ENCODE measurements at regions not wholly inside any gene's neighbourhood (a gene's known extent, or its start where the extent isn't known, plus 50 kb on each side); places are given as distances from the start of the nearest gene placed in this dataset.

DNA sequence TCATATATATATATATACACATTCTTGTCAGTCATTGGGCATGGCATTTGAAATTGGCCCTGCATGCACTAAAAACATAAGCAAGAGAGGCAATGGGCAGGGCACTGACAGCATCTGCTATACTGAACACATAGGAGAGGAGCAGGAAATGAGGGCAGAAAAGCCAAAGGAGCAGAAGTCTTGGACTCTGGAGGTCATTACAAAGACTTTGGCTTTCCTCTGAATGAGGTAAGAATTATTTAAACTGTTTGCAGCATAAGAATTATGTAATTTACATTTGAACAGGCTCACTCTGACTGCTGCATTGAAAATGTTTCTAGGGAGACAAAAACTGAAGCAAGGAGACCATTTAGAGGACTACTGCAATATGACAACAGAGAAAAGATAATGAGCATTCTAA lies 396.5 kb downstream of the PRDM5 start:
- no peak for DNase-seq (ENCODE audit: low read depth, low spot score)

DNA sequence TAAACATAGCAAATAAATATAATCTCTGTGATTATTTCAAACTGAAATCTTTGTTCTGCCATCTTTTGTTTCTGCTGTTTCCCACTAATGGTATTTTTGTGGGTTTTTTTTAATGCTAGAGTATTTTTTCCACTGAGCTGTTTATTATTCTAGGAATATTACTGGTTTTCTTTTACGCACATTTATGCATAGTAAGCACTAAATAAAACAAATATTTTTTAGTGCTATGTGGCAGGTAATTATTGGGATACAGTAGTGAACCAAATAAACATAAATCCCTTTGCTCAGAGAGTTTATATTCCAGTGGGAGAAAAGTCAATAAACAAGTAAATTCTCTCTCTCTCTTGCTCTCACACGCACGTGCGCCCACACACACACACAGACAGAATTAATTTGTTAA lies 397.4 kb downstream of the PRDM5 start:
- no peak for DNase-seq (ENCODE audit: low read depth, low spot score)

DNA sequence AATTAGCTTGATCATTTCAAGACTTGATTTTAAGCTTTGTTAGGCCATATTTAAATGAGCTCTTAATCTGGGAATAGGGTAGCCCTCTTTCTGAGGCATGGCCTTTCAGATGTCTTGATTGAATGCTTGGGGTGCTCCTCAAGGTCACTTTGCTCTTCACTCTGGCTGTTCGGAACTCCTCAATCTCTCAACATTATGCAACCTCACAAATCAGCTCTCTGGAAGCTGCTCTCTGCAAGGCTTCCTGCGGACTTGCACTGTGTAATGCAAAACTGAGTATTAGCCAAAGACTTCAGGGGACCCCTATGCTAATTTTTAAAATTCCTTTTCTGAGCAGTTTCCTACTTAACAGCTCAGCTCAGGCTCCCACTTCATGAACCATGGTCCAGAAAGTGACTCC lies 398.3 kb downstream of the PRDM5 start:
- DNase-seq (ENCODE audit: low read depth, low spot score): peak; percentile 67

DNA sequence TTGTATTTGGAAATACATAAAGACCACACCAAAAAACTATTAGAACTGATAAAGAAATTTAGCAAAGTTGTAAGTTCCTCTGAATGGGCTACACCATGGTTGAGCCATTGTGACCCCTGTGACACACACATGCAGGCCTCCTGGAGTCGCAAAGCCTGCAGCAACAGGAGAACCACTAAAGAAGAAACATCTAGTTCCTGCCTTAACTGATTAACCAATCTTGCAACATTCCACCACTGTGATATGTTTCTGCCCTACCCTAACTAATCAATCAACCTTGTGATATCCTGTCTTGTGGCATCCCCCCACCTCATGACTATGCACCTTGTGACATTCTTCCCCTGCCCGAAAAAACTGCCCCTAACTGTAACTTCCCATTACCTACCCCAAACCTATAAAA lies 401.8 kb downstream of the PRDM5 start:
- DNase-seq (ENCODE audit: low read depth, low spot score): no peak

DNA sequence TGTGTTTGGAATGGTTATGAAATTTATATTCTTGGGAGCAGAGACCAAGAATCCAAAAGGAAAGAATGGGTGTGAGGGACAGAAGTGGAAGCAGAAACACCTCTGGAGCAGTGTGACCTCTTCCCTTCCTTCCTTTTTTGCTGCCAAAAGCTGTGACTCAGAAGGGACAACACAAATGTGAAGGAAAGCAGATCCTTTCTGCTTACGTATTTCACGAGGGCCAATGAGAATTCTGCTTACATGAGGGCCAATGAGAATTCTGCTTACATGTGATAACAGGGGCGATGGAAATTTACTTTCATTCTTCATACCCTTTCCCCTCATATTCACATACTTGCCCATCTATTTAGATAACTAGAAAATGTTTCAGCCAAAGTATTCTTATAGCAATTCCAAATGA lies 404.6 kb downstream of the PRDM5 start:
- peak; percentile 17 for DNase-seq (ENCODE audit: low read depth, low spot score)

DNA sequence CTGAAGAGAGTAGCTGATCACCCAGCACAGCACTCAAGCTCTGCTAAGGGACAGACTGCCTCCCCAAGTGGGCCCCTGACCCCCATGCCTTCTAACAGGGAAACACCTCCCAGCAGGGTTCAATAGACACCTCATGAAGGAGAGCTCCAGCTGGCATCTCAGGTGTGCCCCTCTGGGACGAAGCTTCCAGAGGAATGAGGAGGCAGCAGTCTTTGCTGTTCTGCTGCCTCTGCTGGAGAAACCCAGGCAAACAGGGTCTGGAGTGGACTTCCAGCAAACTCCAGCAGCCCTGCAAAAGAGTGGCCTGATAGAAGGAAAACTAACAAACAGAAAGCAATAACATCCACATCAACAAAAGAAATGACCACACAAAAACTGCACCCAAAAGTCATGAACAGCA lies 412.8 kb downstream of the PRDM5 start:
- DNase-seq (ENCODE audit: low read depth, low spot score): no peak

DNA sequence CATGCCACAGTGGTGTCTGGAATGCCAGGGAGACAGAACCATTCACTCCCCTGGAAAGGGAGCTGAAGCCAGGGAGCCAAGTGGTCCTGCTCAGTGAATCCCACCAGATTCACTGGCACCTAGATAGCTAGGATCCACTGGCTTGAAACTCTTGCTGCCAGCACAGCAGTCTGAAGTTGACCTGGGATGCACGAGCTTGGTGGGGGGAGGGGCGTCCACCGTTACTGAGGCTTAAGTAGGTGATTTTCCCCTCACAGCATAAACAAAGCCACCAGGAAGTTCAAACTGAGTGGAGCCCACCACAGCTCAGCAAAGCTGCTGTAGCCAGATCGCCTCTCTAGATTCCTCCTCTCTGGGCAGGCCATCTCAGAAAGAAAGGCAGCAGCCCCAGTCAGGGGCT lies 413.3 kb downstream of the PRDM5 start:
- DNase-seq (ENCODE audit: low read depth, low spot score): no peak

DNA sequence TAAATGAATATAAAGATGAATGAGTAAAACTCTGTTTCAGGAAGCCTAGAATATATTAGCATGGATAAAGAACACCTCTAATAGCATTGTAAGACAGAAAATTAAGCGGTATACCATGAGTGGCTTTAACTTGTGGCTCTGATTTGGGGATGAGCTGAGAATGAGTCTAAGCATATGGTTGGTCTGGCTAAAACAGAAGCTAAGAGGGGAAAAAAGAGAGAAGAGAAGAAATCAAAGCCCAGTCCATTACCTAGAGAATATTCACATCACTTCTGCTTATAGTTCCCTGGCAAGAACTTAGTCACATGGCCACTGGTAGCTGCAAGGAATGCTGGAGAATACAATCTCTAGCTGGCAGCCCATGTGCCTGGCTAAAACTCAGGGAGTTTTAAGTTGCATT lies 414.5 kb downstream of the PRDM5 start:
- DNase-seq (ENCODE audit: low read depth, low spot score): no peak

DNA sequence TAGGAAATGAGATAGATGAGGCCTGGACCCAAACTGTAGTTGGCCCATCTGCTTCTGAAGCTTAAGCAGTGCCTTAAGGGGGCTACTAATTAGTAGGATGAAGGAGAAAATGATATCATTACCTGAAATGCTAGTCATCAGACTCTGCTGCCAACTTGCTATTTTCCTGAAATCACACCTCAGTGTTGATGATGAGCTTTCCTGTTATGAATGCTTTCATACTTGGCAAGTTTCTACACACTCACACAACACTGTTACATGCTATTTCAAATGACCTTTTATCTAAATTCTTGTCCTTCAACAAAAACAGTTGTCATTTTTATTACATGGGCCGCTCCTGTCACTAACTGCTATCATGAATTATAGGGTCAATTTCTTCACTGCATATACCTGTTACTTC lies 416.0 kb downstream of the PRDM5 start:
- no peak for DNase-seq (ENCODE audit: low read depth, low spot score)

DNA sequence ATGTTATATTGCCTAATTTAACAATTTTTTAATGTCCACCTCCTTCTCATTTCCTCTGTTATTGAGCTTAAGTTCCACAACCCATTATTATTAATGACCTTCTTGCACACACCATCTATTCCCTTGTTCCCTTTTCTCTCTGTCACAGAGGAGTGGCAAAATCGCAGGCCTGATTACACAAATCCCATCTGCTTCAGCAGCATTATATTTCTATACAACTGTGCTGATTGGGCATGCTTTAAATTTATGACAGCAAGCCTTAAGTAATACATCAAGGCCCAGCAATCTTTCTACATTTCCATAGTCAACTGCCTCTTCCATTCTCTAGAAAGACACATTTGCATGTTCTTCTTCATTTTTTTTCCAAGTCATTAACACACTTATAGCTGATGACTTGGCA lies 423.8 kb downstream of the PRDM5 start:
- DNase-seq (ENCODE audit: low read depth, low spot score): no peak

DNA sequence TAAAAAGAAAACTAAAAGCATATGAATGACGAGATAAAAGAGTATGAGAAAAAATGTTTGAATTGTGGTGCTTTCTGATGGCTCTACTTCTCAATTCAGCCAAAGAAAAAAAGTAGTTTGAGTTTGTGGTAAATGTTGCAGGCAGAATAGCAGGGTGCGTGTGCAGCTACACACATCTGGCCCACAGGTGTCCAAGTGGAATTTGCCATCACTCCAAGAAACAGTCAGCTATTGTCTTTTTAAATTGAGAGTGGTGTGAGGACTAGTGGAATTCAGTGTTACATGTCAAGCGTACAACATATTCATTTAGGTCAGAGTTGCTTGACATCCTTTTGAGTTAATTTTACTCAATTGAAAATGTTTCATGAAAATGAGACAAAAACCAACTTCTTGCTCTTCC lies 424.8 kb upstream of the MAD2L1 start:
- DNase-seq (ENCODE audit: low read depth, low spot score): no peak

DNA sequence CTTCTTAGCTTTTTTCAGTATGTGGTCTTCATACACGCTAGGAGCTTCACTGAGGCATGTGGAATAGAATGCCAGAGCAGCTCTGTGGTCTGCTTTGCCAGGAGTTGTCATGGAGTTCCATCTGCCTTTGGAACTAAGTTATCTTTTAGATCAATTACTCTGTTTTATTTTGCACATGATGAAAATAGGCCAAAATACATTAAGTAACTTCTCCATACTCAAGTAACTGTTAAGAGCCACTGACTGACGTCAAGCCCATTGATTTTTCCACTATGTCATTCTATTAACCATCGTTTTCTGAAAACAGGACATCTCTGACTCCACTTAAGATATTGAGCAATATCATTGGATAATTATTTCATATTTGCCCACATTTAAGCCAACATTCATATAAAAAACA lies 415.1 kb upstream of the MAD2L1 start:
- DNase-seq (ENCODE audit: low read depth, low spot score): no peak

DNA sequence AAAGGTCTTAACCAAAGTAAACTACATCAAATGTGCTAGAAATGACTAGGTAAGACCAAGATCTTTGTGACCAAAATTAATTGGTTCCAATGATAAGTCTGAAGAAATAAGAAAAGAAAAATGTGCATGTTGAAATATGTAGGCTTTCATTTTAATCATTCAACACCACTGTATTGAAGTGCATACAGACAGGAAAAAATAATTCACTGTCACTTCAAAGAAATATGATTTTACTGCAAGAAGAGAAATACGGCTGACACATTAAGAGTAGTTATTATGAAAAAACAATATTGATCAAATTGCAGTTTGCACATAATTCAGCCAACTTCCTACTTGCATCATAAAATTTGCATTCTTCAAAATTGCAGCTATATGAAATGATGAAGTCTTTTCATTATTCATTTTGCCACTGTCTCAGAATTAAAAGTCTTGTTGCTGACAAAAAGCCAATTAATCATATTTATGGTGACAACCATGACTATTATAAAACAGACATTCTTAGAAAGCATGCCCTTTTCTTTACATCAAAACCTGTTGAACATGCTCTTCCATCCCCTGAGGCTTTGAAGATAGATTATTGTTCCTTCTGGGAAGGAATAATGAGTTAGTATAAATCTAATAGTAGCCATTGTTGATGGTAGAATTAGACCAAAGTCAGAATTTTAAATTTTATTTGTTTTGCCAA lies 405.9 kb upstream of the MAD2L1 start:
- DNase-seq (ENCODE audit: low read depth, low spot score): no peak

DNA sequence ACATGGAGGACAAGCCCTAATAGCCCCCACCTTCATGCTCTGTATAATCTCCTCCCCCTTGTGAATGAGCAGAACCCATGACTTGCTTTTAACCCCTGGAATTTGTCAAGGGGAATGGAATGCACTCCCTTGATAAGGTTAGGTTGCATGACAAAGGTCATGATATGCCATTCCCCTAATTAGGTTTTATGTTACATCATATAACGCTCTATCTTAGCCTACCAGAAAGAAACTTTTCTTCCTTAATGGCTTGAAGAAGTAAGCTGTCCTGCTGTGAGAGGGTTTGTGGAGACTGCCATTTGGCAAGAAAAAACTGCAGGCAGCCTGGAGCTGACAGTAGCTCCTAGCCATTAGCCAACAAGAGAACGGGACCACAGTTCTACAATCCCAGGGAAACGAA lies 399.8 kb upstream of the MAD2L1 start:
- peak; percentile 78 for DNase-seq (ENCODE audit: low read depth, low spot score)

DNA sequence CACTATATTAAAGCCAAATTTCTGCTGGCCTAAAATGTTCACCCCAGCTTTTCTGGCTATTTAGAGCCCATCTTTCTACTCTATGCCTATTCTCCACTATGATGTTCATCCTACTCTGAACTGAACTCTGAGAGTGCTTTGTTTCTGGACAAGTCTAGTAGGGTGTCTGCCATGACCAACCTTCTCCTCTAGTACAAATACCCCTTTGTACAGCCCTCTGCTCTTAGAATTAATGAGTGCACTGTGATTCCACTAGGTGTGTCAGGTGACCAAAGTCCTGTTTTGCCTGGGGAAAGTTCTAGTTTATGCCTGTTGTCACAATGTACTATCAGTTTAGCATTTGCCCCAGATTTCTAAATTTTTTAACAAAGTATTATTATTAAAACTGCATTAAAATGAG lies 388.1 kb upstream of the MAD2L1 start:
- no peak for DNase-seq (ENCODE audit: low read depth, low spot score)

DNA sequence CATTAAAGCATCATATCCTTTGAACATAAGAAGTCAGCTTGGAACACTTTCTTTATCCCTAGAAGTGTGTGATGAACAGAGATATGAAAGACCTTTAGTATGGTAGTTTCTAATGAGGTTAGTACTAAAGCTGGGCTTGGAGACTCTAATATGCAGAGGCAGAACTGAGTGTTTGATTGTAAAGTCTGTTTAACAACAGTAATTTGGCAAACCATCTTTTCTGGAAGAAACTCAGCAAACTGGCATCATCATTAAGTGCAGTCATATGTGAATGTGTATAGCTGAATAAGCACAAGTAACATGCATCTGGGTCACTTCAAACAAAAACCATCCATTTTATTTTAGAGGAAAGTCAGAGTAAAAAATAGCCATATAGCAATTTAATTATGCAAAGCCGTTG lies 385.9 kb upstream of the MAD2L1 start:
- no peak for DNase-seq (ENCODE audit: low read depth, low spot score)

DNA sequence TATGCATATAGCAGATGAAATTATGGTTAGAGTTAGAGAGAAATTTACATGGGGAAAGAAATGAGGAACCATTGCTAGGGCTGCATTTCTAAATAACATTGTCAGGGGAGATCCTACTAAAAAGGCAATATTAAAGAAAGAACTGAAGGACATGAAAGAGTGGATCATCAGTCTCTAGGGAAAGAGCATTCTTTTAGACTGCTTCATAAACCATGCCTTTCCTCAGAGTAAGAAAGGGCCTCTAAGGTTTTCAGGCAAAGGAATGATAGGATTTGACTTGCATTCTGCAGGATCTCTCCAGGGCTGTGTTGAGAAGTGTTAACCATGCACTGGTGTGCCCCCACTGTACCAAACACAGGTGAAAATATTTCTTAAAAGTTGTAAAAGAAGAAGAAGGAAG lies 385.4 kb upstream of the MAD2L1 start:
- no peak for DNase-seq (ENCODE audit: low read depth, low spot score)

DNA sequence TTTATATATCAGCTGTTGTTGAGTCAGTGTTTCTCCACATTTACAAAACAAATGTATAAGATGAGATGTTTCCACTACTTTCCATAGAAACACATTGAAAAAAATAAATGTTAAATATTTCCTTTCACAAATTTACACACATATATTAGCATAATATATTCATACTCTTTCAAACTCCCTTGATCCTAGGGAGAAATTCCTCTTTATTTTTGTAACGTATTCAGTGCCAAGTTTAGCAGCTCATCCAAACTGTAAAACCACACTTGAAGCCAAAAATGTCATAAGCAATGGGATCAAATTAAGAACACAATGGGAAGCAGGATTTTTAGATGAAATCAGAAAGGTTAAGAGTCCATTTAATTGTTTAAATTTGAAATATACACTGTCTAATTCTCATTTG lies 381.1 kb upstream of the MAD2L1 start:
- no peak for DNase-seq (ENCODE audit: low read depth, low spot score)

DNA sequence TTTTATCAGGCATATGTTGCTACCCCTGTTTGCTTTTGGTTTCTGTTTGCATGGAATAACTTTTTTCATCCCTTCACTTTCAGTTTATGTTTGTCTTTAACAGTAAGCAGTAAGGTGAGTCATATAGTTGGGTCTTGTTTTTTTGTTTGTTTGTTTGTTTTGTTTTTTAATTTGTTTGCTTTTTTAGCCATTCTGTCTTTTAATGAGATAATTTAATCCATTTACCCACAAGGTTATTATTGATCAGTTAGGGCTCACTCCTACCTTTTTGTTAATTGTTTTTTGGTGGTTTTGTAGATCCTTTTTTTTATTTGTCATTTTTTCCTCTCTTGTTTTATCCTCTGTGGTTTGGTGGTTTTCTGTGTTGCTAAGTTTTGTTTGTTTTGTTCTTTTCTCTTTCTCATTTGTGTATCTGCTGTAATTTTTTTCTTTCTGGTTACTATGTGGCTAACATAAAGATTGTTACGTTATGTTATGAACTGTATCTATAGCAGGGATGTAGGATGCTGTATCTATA lies 379.5 kb upstream of the MAD2L1 start:
- no peak for DNase-seq (ENCODE audit: low read depth, low spot score)

DNA sequence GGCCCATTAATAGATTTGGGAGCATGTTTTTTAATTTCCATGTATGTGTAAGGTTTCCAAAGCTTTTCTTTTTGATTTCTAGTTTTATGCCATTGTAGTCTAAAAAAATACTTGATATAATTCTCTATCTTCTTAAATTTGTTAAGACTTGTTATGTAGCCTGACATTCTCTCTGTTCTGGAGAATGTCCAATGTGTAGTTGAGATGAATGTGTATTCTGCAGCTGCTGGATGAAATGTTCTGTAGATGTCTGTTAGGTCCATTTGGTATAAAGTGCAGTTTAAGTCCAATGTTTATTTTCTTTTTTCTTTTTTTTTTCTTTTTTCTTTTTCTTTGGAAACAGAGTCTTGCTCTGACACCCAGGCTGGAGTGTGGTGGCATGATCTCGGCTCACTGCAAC lies 378.5 kb upstream of the MAD2L1 start:
- no peak for DNase-seq (ENCODE audit: low read depth, low spot score)

DNA sequence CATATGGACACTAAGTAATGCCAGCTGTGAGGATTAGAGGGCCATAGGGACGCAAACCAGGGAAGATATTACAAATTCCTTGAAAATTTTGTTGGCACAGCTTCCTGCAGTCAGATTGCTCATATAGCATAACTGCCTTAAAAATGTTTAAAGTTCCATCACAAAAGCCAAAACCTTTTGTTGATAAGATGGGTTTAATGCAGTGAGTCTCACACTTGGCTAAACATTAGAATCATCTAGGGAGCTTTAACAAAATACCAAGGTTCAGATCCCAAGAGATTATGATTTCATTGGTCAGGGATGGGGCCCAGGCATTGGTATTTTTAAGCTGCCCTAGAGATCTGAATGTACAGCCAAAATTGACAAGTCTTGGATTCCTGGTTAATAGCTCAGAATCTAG lies 376.5 kb upstream of the MAD2L1 start:
- DNase-seq (ENCODE audit: low read depth, low spot score): no peak

DNA sequence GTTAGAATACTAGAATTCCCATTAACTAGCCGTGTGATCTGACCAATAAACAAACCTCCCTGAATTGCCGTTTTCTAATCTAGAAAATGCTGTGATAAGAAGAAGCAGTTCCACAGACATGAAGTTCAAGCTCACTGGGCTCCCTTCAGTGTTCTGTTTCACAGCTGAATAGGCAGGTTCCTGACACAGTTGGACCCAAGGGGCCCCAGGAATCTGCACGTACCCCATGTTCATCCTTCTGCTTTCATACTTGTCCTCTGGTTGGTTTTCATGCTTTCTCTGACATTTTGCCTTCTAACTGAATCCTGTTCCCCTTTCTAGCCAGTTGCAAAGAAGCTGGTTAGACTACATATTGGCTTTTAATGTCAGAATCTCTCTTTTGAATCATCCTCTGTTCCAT lies 374.1 kb upstream of the MAD2L1 start:
- no peak for DNase-seq (ENCODE audit: low read depth, low spot score)

DNA sequence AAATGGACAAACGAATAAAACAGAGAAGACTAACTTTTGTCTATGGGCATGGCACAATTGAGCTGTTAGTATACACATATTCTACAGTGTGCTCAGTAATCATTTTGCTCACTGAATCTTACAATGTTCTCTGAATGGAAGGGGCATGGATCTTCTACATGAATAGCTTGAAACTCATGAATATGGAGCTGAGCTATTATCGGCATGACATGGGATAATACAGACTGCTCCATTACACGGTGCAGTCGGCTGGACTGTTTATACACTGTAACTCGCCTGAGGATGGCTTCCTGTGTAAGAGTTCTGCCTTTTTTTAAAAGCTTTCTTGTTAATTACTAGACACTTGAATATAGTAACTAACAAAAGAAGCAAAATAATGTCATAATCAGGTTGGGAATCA lies 368.5 kb upstream of the MAD2L1 start:
- DNase-seq (ENCODE audit: low read depth, low spot score): no peak

DNA sequence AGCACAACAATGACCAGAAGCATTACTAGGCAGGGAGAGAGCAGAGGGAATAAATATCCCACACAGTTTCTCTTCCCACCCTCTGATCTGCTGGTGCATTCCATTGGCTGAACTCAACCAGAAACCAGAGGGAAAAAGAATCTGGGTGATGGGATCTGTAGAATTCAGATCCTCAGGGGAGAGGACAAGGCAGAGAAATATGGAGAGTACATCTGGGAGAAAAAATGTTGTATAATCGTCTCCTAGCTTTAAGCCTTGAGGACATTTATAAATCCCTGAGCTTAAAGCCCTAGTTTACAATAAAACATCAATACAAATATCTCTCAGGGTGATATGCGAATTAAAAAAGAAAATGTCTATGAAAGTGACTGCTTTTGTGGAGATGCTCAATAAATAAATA lies 368.1 kb upstream of the MAD2L1 start:
- DNase-seq (ENCODE audit: low read depth, low spot score): no peak

All from iPS DF 19.7 (cell line).